Dermis microvascular lymphatic vessel endothelial cell (primary cell): ENCODE measurements at regions not wholly inside any gene's neighbourhood (a gene's known extent, or its start where the extent isn't known, plus 50 kb on each side); places are given as distances from the start of the nearest gene placed in this dataset.
A peak's percentile ranks its signal among the peaks of the same experiment; 100 is the strongest.
"Not testable (repeated sequence)": the region's sequence is repeated elsewhere in the genome, so short reads cannot be mapped to it uniquely, and the experiment has no call there.

ENCODE experiments used
- DNase-seq, 2 donors: peaks; one replicate each; pipeline versions ENCODE4 v3.0.0 to v3.0.0-alpha.2; 2010; ENCODE audit warnings: low read depth in 2 of 2

GRCh38 chr18:61624631-61625030, 268.2 kb downstream of the RNF152 start:
- DNase-seq = not testable (repeated sequence)

GRCh38 chr18:61619783-61620182, 273.0 kb downstream of the RNF152 start:
- DNase-seq = no peak

- DNase-seq = no peak
These were observed 274.0 kb downstream of the RNF152 start for GRCh38 chr18:61618816-61619215.

GRCh38 chr18:61616111-61616610, 276.6 kb downstream of the RNF152 start:
- DNase-seq = no peak

- no peak for DNase-seq
These were observed 279.3 kb downstream of the CDH20 start for GRCh38 chr18:61612517-61612916.

- no peak for DNase-seq
These were observed 275.9 kb downstream of the CDH20 start for GRCh38 chr18:61609131-61609530.

GRCh38 chr18:61608316-61608715, 275.1 kb downstream of the CDH20 start:
- peak in 1 of 2 donors; percentile 63 for DNase-seq

- DNase-seq = peak in 1 of 2 donors; percentile 13
These were observed 274.6 kb downstream of the CDH20 start for GRCh38 chr18:61607867-61608266.

GRCh38 chr18:61606759-61607158, 273.5 kb downstream of the CDH20 start:
- DNase-seq = peak; percentile 83 to 97

GRCh38 chr18:61606068-61606660, 272.9 kb downstream of the CDH20 start:
- peak in 1 of 2 donors; percentile 15 for DNase-seq

GRCh38 chr18:61605376-61606067, 272.3 kb downstream of the CDH20 start:
- no peak for DNase-seq
